Transverse colon (tissue), 4 donors: ENCODE measurements at regions not wholly inside any gene's neighbourhood (a gene's known extent, or its start where the extent isn't known, plus 50 kb on each side); places are given as distances from the start of the nearest gene placed in this dataset.

Source experiments
- CTCF ChIP-seq, 5 experiments: fragments of 200-600 bp in 3 of 5; fragments of 450-650 bp in 2 of 5; sonication (generic) in 3 of 5; IDR thresholded peaks; 1 replicate in 2 of 5; 2 replicates in 3 of 5; pipeline ENCODE4 v1.5.1; 2016 to 2017; ENCODE audit warnings: antibody characterized with exemption in 5 of 5, inconsistent platforms in 3 of 5, mild to moderate bottlenecking in 2 of 5, moderate library complexity in 1 of 5
- EP300 ChIP-seq: sonication (generic); formaldehyde crosslinking; IDR thresholded peaks from one replicate; pipeline ENCODE4 v1.6.1; 2017; ENCODE audit warnings: antibody characterized with exemption, low read depth
- POLR2A ChIP-seq: fragments of 450-650 bp; IDR thresholded peaks from one replicate; pipeline ENCODE4 v1.6.1; 2016; ENCODE audit warnings: antibody characterized with exemption, mild to moderate bottlenecking, moderate library complexity
- POLR2AphosphoS5 ChIP-seq, 3 donors: sonication (generic); formaldehyde crosslinking; IDR thresholded peaks; one replicate each; pipeline ENCODE4 v1.6.1; 2016; ENCODE audit warnings: antibody characterized with exemption in 3 of 3

DNA sequence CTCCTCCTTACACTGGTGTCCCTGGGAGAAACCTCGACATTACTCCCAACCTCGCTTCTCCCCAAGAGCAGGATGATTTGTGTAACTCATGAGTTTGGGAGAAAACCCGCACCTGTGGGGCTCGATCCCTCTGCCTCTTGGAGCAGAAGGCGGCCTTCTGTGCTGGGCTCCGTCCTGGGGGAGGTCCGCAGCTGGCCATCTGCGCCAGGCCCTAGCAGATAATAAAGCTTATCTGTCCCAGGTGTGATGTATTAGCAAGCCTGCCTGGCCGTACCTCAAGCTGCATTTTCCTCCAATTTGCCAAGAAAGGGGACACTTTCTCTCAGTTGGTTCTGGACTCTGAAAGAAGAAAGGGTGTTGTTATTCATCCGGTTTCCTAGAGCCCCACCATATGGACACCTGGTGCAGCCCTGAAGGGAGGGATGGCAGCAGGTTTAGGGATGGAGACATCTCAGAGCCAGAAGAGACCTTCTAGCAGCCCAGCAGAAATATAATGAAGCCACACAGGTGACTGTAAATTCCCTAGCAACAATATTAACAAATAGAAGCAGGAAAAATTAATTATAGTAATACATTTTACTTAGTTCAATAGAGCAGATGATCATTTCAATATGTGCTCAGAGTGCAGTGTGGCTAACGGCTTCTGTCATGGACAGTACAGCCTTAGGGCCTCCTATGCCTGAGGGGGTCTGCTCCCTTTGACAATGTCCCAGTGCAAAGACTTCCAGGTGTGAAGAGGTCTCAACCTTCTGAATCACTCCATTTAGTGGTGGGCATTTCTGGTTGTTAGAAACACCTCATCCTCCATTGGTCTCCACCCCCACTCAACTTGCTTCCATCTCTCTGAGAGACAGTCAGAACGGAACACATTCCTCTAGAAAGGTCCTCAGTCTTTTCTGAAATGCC, 94.8 kb downstream of the CPN2 start:
- TF ChIP-seq CTCF (IDR thresholded peaks at IDR 0.05) (no peak), POLR2AphosphoS5 (IDR thresholded peaks at IDR 0.05) (no peak), POLR2A (no peak), EP300 (no peak)
